Activated CD4-positive, alpha-beta T cell treated with anti-CD3 and anti-CD28 coated beads for 4 hours (primary cell): ENCODE measurements at regions not wholly inside any gene's neighbourhood (a gene's known extent, or its start where the extent isn't known, plus 50 kb on each side); places are given as distances from the start of the nearest gene placed in this dataset.
A peak's percentile ranks its signal among the peaks of the same experiment; 100 is the strongest.

Experiments used
- DNase-seq, 2 donors: peaks; one replicate each; pipeline ENCODE4 v3.0.0-alpha.2; 2020

DNA sequence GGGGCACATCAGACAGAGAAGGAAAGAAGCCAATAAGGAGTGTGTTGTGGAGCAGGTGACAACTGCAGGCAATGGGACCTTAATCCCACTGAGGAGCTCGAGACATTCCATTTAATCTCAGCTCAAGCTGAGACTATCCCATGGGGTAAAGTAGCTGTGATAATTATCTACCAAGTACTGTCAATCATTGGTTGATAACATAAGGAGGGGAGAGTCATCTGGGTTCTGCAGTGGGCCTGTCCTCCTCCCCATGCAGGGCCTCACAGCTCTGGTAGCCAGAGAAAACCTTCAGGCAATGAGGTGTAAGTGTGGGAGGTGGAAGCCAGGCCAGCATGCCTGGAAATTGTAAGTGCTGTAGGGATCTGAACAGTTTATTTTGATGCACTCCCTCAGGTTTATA, 375.0 kb upstream of the ARID1B start:
- DNase-seq: no peak

DNA sequence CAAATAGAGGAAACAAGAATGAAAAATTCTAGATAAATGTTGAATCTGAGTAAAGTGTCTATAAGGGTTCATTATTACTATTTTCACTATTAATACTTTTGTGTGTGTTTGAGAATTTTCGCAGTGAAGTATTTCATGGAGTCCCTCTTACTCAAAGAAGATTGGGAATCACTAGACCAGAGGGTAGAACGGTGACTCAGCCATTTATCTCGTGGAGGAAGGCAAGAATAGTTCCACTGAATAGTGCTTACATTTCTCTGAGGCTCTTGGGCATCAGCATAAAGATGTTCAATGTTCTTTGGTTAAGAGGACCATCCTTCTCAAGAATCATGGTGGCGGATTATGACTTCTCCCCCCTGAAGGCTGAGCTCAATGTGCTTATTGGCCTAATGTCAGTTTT, 376.7 kb upstream of the ARID1B start:
- DNase-seq: no peak

DNA sequence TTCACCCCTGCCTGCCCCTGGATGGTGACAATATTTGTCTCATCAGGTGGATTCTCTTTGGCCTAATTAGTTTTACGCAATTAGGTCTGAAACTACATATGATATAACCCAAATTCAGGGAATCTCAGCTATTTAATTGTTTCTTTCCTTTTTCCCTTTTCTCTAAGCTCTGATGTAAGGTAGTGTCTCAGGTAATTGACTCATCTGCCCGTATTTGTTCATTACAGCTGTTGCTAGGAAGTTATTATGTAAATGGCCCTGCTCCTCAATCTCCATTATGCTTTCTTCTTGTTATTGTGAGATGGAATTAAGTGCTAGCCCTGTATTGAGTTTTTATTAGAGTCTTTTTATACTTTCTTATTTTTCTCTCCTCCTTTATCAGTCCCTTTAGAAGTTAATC, 378.2 kb upstream of the ARID1B start:
- DNase-seq: no peak

DNA sequence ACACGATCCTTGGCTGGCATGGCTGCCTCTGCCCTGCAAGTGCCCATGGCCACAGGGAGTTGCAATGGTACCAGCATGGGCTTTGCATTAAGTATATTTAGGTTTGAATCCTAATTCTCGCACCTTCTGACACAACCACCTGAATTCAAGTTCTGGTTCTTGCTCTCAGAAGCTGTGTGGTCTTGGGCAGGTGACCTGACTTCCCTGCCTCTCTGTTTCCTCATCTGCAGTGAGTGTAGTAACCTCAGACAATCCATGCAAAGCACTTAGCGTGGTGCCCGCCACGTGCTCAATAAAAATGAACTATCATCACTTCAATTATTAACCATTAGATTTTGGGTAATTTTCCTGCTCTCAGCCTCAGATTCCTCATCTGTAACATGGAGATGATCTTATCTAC, 378.8 kb upstream of the ARID1B start:
- no peak for DNase-seq

DNA sequence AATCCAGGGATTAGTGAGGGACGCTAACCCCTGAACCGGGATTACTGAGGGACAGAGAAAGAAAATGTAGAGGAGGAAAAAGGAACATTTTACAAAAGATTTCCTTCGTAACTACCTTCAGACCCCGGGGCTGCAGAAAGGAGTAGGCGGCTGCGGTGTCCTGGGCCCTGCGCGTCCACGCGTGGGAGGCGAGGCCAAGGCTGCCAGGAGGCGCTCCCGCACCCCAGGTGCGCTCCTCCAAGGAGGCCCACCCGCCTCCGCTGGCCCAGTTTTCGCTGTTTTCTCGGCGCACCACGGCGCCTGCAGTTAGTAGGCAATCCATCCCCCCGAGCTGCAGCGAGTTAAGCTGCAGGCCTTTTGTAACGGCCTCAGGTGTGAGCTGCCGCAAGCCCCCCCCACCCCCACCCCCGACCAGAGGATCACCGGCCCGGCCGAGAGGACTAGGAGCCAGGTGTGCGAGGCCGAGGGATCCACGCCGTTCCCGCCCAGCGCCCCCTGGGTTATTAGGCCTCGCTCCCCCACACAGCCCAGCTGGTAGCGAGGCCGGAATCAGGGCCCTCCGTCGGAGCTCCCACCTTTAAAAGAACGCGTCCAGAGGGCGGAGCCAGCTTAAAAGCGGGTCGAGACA, 380.3 kb upstream of the ARID1B start:
- DNase-seq: peak; percentile 19 to 28

DNA sequence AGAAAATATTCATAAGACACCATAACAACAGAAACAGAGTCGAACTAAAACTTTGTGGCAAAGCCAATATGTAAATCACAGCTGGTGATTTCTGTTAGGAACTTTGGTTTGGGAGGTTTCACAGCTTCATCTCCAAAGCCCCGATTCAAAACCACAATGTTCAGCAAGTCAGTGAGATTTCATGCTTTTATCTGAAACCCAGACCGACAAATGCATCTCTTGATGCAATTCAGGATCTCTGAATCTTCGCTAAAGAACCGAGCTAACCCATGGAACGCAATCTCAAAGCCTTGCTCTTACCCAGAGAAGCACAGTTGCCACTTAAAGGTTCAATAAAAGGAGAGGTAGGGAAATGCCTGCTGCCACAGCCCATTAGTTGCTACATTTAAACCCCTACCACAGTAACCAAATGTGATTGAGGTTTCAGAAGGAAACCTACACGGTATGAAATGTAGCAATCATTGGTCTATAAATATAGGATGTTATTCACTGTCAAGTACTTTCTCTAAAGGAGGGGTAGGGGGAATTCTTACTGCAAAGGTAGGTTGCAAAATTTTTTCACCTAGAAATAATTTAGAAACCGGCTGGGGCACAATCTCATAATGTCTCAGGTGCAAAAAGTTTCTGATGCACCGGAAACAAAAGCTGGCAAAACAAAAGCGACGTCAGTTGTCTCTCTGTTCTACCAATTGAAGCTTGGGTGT, 381.0 kb upstream of the ARID1B start:
- no peak for DNase-seq

DNA sequence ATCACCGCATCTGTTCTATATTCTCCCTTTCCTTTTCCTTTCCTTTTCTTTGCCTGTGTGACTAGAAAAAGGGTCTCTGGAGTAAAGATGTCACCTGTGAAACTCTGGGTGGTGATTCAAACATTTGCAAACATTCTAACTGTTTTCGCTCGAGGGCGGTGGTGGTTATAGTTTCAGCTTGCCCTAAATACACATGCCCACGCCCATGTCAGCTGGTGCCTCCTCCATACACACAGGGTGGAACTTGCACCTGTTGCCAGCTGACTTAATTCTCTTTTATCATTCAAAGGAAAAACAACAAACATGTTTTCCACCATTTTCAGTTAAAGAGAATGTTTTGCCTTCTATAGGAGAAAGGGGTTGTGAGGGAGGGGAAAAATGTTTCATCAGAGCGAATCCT, 381.9 kb upstream of the ARID1B start:
- DNase-seq: peak; percentile 43 to 55

DNA sequence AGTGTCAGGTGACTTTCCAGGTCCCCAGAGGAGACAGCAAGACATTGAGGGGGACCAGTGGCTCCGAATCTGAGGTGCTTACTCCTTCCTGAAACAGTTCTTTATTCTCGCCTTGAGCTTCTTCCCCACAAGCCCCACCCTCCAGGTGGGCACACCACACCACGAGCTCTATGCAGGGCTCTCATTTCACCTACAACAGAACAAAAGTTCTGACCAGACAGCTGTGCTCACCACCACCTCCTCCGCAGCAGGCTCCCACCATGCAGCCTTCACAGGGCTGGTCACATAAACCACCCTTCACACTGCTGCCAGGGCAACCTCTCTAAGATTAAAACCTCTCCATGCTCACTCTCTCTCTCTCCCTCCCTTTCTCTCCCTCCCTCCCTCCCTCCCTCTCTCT, 384.5 kb upstream of the ARID1B start:
- no peak for DNase-seq

DNA sequence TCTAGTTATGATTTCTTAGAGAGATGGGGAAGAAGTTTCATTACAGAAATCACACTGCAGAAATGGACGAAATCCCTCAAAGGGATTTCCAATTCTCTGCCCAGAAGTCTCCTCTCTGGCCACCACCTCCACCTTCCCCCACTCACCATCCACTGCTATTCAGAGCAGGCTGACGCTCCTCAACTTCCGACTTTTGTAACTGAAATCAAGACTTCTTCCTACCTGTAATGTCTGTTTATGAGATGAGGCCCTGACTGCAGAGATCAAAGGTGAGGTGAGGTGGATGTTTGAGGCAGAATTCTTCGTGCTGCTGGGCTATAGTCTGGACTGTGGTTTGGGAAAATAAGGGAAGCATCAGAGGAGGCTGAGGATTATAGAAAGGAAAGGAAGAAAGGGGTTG, 385.2 kb upstream of the ARID1B start:
- no peak for DNase-seq

DNA sequence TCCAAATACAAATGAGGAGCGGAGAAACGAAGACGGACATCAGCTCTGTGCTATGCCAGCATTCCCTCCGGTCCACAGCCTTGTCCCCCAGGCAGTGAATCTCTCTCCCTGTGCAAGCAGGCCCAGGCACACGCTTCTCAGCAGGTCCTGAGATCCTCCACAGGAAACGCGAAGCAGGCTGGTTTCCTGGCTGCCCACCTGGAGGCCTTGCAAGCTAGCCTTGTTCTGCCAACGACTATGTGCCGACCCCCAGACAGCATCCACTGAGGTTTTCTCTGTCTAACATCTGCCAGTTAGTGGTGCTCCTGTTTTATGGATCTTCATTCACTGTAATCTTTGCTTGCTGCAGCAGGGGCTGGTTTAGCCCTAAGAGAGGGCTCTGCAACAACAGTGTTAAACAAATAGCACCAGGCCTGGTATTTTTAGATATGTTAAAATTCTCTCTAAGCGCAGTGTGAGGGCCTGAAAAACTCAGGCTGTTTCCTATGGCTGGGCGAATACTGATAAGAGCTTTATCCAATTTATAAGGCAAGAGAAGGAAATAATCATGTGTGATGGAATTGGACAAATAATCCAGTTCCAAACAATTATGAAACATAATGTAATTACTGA, 386.0 kb upstream of the ARID1B start:
- DNase-seq: no peak

DNA sequence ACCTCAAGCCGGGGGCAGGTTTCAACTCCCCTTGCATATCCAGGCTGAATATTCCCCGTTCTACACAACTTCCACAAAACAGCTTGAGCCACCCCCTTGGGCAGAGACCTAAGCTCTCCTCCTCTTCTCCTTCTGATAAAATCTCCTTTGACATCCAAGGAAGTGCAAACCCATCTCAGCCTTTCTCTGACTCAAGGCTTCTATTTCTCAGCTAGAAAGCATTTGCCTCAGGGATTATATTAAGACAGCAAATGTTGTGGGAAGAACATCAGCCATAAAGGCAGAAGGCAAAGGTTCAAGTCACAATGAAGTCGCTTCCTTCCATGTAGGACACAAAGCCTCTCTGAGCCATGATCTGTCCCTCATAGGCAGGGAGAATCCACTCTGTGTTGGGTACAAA, 386.6 kb upstream of the ARID1B start:
- DNase-seq: no peak

DNA sequence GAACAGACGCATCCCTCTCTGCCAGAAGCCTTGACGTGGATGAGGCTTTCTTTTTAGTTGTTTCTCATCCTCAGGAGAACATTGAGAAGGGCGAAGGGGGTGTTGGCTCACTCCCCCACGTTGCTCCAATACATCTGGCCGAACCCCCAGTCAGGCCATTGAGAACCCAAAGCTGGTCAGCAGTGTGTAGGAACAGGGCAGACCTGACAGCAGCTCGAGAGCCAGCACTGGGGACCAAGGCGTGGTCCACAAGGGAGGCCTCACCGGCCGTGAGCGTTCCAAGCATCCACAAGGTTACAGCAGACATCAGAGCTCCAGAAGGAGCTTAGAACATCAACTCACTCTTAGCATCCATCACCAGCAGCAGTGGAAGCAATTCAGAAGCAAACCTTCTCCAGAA, 387.9 kb upstream of the ARID1B start:
- DNase-seq: no peak

DNA sequence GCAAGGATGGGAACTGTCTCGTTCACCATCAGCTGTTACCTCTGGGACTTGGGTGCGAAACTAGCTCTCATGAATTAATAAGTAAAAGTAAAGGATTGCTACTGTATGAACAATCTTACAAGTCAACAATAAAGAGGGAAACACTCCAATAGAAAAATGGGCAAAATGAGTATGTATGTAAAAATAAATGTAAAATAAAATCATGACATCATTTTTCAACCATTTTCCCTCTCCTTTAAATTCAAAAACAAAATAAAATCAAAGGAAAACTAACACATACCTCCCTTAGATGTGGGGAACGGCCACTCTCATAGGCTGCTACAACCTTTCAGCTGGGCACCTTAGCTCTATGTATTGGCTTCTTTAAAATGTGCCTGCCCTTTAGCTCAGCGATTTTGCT, 389.7 kb upstream of the ARID1B start:
- DNase-seq: no peak

DNA sequence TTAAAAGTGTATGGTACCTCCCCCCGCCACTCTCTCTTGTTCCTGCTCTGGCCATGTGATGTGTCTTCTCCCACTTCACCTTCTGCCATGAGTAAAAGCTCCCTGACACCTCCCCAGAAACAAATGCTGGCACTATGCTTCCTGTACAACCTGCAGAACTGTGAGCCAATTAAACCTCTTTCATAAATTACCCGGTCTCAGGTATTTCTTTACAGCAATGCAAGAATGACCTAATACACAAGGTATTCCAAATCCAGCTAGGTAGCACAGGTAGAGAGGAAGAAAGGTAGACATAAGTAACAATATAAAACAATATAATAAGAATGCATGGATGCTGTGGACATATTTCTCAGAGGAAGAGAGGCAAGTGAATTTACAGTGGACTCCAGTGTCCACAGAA, 394.1 kb upstream of the ARID1B start:
- DNase-seq: no peak

DNA sequence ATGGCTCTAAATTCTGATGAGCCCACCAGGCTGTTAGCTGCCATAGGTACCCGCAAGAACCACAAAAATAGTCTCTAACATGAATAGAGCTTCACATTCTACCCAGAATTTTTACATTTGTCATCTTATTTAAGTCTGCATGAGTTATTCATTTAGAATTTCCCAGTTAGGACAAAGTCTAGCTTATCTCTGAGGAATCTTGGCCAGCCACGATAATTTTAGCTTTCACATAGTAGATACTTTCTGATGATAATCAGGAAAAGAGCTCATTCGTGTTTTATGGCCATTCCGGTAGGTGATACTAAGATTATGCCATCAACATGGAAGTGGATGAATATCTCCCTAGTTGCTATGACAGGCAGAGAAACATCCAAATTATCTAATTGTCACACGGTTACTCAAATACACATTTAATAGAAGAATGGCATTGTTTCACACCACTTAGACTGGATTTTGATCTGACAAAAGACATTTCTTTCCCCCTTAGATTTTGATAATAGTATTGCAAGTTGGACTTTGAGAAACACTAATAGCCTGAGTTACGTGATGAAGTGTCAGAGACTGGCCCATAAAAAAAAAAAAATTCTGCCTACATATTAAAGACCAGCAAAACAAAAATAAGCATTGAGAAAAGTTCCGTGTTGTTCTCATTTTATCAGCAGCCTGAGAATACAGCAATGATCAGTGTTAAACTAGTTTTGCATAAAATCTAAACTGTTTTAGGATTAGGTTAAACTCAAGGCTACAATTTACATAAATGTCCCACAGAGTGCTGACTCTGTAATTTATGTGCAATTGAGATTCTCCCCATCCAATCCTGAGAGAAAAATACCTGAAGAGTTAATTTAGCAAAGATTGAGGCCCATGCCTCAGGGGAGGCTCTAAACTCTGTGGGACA, 397.5 kb upstream of the ARID1B start:
- no peak for DNase-seq

DNA sequence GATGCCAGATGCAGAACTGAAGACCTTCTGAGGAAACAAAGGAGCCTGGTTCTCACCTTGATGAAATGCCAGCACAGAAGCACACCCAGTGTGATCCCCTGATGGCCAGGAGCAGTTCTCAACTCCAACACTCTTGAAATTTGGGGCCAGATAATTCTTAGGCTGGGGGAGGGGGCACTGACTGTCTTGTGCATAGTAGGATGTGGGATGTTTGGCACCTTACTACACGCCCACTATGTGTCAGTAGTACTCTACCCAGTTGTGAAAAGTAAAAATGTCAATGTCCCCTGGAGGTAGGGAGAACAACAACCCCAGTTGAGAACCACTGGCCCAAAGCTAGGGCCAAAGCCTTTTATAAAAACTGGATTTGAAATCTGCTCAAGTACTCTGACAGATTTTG, 398.3 kb upstream of the ARID1B start:
- no peak for DNase-seq

DNA sequence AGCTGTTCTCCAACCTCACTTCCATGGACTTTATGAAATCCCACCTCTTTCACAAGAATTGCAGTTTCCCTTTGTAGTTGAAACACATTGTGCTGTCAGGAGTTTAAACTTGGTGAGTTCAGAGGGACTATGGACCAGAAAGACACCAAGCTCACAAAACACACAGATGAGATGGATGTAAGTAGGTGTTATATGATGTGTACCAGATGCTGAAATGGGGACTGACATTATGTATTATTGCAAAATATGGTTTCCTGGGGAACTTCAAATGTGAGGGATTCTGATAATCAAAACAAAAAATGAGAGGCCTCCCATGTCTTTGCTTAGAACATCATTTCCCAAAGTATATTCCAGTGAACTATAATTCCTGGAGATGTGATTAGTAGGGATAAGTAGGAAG, 401.1 kb upstream of the ARID1B start:
- DNase-seq: no peak

DNA sequence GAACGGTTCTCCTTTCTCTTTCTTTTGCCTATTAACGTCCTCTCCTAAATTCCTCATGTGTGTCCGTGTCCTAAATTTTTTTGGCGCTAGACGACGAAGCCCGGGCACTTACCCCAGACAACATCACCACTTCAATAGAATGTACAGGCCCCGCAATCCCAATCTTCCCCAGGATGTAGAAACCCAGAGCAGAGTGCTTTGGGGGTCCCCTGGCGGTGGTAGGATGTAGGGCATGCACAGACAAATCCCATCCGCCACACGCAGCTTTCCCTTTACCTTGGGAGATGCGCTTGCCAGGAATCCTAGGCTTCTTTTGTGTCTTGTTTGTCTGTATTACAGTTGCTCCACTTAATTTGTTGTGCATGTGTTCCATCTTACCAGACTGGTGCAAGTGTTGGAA, 417.3 kb upstream of the ARID1B start:
- DNase-seq: no peak

DNA sequence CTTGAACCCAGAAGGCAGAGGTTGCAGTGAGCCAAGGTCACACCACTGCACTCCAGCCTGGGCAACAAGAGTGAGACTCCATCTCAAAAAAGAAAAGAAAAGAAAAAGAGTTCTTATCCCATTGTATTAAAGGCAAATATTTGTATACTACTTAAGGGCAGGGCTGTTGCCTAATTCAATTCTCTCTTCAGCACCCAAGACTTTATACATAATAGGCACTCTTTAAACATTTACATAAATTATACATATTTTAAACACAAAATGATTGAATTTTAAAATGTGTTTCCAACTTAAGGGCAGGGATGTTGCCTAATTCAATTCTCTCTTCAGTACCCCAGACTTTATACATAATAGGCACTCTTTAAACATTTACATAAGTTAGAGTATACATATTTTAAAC, 424.3 kb upstream of the ARID1B start:
- DNase-seq: no peak

DNA sequence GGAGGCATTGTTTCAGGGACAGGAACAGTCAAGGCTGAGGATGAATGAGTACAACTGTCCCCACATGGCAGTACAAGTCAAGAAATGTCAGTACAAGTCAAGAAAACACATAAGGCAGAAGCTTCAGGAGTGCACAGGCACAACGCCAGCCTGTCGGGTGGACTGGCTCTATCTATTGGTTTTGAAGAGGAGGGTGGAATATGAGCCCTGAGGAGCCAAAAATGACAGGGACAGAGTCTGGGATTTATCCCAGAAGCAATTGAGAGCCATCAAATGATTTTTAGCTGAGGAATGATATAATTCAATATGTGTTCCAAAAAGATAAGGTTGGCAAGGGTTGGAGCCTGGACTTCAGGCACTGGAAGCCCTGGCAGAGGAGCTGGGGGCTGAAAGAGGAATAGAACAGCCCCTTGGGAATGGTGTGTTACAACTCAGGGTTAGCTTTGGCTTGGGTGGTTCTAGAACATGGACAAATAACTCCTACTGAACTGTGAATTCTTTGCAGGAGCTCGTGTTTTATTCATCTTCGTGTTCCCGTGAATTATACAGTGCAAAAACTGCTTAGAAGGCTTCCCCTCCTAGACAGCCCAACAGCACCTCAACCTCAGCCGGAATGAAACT, 425.7 kb upstream of the ARID1B start:
- DNase-seq: no peak

DNA sequence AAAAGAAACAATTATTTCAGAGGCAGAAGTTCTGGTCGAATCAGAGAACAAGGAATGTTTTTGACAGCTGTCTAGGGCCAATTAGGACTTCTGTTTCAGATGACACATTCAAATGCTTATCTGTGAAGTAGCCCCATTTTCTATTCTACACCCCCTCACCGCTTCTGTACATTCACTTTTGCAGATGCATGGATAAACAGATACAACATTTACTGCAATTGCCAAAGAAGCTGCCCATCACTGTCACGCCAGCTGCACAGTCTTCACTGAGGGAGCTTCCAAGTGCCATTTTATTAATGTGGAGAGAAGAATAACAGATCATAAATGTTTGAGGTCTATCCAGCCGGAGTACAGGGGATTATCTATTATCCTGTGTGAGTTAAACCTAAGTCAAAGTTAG, 426.8 kb upstream of the ARID1B start:
- no peak for DNase-seq

DNA sequence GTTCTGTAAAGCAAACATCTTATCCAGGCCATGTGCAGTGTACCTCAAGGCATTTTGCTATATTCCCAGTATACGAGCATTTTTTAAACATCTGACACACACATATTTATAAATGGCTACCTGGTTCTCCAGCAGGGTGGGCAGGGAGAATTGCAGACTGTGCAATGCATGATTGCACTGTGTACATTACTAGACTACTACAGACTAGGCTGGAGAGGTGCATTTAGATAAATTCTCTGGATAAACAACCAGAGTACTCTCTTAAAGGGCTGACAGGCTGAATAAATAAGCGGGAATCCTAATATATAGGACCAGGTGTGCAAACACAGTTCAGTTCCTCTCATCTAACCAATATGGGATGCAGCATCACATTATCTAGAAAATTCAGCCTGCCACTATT, 428.3 kb upstream of the ARID1B start:
- DNase-seq: no peak

DNA sequence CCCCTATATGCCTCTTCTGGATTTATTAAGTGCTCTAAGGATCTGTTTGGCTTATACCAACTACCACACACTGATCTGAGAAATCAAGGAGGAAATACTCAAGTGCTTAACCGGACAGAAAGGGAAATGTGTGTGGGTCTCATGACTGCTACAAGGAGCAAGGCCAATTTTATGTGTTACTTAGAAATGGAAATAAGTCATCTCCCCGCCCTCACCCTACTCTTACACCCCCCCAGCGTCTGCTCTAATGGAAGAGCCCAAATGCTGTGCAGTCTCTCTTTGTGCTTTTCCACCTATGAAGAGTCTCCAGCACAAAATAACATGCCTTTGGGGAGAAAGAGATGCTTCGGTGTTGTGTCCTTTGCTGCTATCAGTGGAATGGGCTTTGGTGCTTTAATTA, 428.8 kb upstream of the ARID1B start:
- no peak for DNase-seq
